GM23338 (cell line): ENCODE measurements at regions not wholly inside any gene's neighbourhood (a gene's known extent, or its start where the extent isn't known, plus 50 kb on each side); places are given as distances from the start of the nearest gene placed in this dataset.

ENCODE experiments used
- ATAC-seq: fragments of 200-7000 bp; cut with Tn5 transposase; 3 replicates; pipeline ENCODE4 v1.9.1; 2020
- DNase-seq: peaks from one replicate; pipeline ENCODE4 v3.0.0-alpha.2; 2015; ENCODE audit warnings: low spot score
- H2AFZ ChIP-seq: fragments of 200-600 bp; sonication (generic); 2 replicates; pipeline ENCODE4 v1.8.0; 2016; ENCODE audit warnings: antibody characterized with exemption, mild to moderate bottlenecking, moderate library complexity
- H3F3A ChIP-seq: fragments of 200-600 bp; sonication (generic); replicated peaks from 2 replicates; pipeline ENCODE4 v1.8.0; 2017; ENCODE audit warnings: antibody characterized with exemption, mixed run types, low read depth
- H3K27ac ChIP-seq: fragments of 200-600 bp; sonication (generic); 2 replicates; pipeline ENCODE4 v1.6.1; 2016; ENCODE audit warnings: low read depth
- H3K27me3 ChIP-seq: fragments of 200-600 bp; sonication (generic); 2 replicates; pipeline ENCODE4 v1.8.0; 2016; ENCODE audit warnings: mild to moderate bottlenecking, mixed run types, moderate library complexity; ENCODE audit not compliant: insufficient read depth
- H3K36me3 ChIP-seq: fragments of 200-600 bp; sonication (generic); 2 replicates; pipeline ENCODE4 v1.8.0; 2016; ENCODE audit warnings: mild to moderate bottlenecking; ENCODE audit not compliant: insufficient read depth
- H3K4me1 ChIP-seq: fragments of 200-600 bp; sonication (generic); 2 replicates; pipeline ENCODE4 v1.8.0; 2016; ENCODE audit warnings: mild to moderate bottlenecking, moderate library complexity; ENCODE audit not compliant: insufficient read depth
- H3K4me2 ChIP-seq: fragments of 200-600 bp; sonication (generic); 2 replicates; pipeline ENCODE4 v1.7.1; 2017; ENCODE audit warnings: mixed run types
- H3K4me3 ChIP-seq: fragments of 200-600 bp; sonication (generic); 2 replicates; pipeline ENCODE4 v1.6.1; 2016; ENCODE audit warnings: mixed run types
- H3K79me2 ChIP-seq: fragments of 200-600 bp; sonication (generic); replicated peaks from 2 replicates; pipeline ENCODE4 v1.8.0; 2017; ENCODE audit warnings: mild to moderate bottlenecking; ENCODE audit not compliant: insufficient read depth
- H3K9me2 ChIP-seq: fragments of 200-600 bp; sonication (generic); 2 replicates; pipeline ENCODE4 v1.8.0; 2017; ENCODE audit not compliant: insufficient read depth
- H4K20me1 ChIP-seq: fragments of 200-600 bp; sonication (generic); replicated peaks from 2 replicates; pipeline ENCODE4 v1.8.0; 2017; ENCODE audit warnings: mild to moderate bottlenecking; ENCODE audit not compliant: insufficient read depth
- H3K27ac Mint-ChIP-seq: 2 replicates; pipeline ENCODE4 v1.8.0; 2020; ENCODE audit warnings: inconsistent platforms, mild to moderate bottlenecking, moderate library complexity, mixed read lengths
- H3K27me3 Mint-ChIP-seq: 3 replicates; pipeline ENCODE4 v1.8.0; 2022; ENCODE audit warnings: low read depth, mild to moderate bottlenecking, moderate library complexity, mixed read lengths, inconsistent platforms; ENCODE audit not compliant: insufficient read depth, poor library complexity
- H3K36me3 Mint-ChIP-seq: 3 replicates; pipeline ENCODE4 v1.8.0; 2021; ENCODE audit warnings: low read depth, mild to moderate bottlenecking, inconsistent platforms, moderate library complexity, mixed read lengths
- H3K4me1 Mint-ChIP-seq: 3 replicates; pipeline ENCODE4 v1.8.0; 2020; ENCODE audit warnings: mild to moderate bottlenecking, inconsistent platforms, mixed read lengths
- H3K4me3 Mint-ChIP-seq: 3 replicates; pipeline ENCODE4 v1.8.0; 2021; ENCODE audit warnings: moderate library complexity, mild to moderate bottlenecking, inconsistent platforms, mixed read lengths
- H3K9me3 Mint-ChIP-seq: 3 replicates; pipeline ENCODE4 v1.8.0; 2020; ENCODE audit warnings: moderate library complexity, mild to moderate bottlenecking, inconsistent platforms, mixed read lengths
- POLR2AphosphoS5 ChIP-seq: IDR thresholded peaks from 2 replicates; pipeline ENCODE4 v1.6.1; 2016; ENCODE audit warnings: antibody characterized with exemption, low read depth
- TF ChIP-seq, protein P1 (sequence below): fragments of 250-450 bp; sonication (Bioruptor Pico); IDR thresholded peaks from 2 replicates; pipeline ENCODE4 v1.5.0; 2020; ENCODE audit warnings: mild to moderate bottlenecking, moderate library complexity
- TF ChIP-seq, protein P2 (sequence below), 2 experiments: fragments of 200-600 bp in 1 of 2; sonication (generic) in 1 of 2; conservative IDR thresholded peaks; 2 replicates each; pipeline versions ENCODE4 v1.5.1 to v1.6.1; 2016 to 2017; ENCODE audit warnings: antibody characterized with exemption in 2 of 2, low read depth in 2 of 2, mild to moderate bottlenecking in 2 of 2, moderate library complexity in 1 of 2

DNA sequence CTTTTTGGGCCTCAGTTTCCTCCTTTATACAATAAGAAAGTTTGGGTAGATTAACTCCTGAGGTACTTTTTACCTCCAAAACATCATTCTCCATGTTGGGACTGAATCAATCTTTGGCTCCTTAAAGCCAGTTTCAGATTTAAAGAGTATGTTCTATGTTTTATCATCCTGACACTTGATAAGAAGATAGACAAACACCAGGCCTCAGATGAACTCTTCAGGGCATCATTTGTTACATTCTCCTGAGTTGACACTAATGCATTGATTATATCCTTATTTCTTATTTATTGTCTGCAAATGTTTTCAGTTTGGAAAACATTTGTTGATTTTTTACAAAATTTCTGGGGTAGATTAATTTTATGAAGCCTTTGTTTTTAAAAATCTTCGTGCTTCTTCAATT is 102.7 kb upstream of the CCSER1 start (continued):
- TF ChIP-seq, protein P1, sequence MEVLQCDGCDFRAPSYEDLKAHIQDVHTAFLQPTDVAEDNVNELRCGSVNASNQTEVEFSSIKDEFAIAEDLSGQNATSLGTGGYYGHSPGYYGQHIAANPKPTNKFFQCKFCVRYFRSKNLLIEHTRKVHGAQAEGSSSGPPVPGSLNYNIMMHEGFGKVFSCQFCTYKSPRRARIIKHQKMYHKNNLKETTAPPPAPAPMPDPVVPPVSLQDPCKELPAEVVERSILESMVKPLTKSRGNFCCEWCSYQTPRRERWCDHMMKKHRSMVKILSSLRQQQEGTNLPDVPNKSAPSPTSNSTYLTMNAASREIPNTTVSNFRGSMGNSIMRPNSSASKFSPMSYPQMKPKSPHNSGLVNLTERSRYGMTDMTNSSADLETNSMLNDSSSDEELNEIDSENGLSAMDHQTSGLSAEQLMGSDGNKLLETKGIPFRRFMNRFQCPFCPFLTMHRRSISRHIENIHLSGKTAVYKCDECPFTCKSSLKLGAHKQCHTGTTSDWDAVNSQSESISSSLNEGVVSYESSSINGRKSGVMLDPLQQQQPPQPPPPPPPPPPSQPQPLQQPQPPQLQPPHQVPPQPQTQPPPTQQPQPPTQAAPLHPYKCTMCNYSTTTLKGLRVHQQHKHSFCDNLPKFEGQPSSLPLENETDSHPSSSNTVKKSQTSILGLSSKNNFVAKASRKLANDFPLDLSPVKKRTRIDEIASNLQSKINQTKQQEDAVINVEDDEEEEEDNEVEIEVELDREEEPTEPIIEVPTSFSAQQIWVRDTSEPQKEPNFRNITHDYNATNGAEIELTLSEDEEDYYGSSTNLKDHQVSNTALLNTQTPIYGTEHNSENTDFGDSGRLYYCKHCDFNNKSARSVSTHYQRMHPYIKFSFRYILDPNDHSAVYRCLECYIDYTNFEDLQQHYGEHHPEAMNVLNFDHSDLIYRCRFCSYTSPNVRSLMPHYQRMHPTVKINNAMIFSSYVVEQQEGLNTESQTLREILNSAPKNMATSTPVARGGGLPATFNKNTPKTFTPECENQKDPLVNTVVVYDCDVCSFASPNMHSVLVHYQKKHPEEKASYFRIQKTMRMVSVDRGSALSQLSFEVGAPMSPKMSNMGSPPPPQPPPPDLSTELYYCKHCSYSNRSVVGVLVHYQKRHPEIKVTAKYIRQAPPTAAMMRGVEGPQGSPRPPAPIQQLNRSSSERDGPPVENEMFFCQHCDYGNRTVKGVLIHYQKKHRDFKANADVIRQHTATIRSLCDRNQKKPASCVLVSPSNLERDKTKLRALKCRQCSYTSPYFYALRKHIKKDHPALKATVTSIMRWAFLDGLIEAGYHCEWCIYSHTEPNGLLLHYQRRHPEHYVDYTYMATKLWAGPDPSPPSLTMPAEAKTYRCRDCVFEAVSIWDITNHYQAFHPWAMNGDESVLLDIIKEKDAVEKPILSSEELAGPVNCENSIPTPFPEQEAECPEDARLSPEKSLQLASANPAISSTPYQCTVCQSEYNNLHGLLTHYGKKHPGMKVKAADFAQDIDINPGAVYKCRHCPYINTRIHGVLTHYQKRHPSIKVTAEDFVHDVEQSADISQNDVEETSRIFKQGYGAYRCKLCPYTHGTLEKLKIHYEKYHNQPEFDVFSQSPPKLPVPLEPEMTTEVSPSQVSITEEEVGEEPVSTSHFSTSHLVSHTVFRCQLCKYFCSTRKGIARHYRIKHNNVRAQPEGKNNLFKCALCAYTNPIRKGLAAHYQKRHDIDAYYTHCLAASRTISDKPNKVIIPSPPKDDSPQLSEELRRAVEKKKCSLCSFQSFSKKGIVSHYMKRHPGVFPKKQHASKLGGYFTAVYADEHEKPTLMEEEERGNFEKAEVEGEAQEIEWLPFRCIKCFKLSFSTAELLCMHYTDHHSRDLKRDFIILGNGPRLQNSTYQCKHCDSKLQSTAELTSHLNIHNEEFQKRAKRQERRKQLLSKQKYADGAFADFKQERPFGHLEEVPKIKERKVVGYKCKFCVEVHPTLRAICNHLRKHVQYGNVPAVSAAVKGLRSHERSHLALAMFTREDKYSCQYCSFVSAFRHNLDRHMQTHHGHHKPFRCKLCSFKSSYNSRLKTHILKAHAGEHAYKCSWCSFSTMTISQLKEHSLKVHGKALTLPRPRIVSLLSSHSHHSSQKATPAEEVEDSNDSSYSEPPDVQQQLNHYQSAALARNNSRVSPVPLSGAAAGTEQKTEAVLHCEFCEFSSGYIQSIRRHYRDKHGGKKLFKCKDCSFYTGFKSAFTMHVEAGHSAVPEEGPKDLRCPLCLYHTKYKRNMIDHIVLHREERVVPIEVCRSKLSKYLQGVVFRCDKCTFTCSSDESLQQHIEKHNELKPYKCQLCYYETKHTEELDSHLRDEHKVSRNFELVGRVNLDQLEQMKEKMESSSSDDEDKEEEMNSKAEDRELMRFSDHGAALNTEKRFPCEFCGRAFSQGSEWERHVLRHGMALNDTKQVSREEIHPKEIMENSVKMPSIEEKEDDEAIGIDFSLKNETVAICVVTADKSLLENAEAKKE (CRISPR knock-in tag), result no peak

DNA sequence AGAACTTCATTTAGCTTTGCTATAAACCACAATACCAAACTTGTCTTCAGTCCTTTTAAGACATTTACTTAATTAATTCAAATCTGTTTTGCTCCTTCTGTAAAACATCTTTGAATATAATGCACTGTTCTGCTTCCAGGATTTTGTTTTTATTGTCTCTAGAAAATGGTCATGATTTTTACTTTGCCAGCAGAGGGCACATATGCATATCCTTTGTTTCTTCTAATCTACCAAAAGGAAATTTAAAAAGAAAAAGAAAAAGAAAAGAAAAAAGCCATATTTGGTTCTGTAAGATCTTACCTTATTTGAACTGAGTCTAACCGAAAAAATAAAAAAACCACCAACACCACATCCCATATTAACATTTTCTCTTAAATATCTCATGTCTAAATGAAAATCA is 101.9 kb upstream of the CCSER1 start:
- H3K36me3 ChIP-seq, result no peaks in the 10 kb centered on the region
- H3K9me2 ChIP-seq, result no peaks in the 10 kb centered on the region
- Mint-ChIP-seq H3K4me3 (no peak overlapping the region), H3K27me3 (no peaks in the 10 kb centered on the region), H3K9me3 (no peaks in the 10 kb centered on the region), H3K4me1 (peaks cover 19% of the 10 kb centered on the region), H3K27ac (no peak overlapping the region), H3K36me3 (no peaks in the 10 kb centered on the region)
- H2AFZ ChIP-seq, result no peak overlapping the region
- H3K4me3 ChIP-seq, result no peak overlapping the region
- H3K4me1 ChIP-seq, result peaks cover 6% of the 10 kb centered on the region
- no peak overlapping the region for H3K4me2 ChIP-seq
- no peaks in the 10 kb centered on the region for H3F3A ChIP-seq
- ATAC-seq, result no peak
- no peak overlapping the region for H3K27ac ChIP-seq
- H4K20me1 ChIP-seq, result no peaks in the 10 kb centered on the region
- DNase-seq, result peak; percentile 39
- no peaks in the 10 kb centered on the region for H3K27me3 ChIP-seq
- no peaks in the 10 kb centered on the region for H3K79me2 ChIP-seq
- TF ChIP-seq, protein P2, sequence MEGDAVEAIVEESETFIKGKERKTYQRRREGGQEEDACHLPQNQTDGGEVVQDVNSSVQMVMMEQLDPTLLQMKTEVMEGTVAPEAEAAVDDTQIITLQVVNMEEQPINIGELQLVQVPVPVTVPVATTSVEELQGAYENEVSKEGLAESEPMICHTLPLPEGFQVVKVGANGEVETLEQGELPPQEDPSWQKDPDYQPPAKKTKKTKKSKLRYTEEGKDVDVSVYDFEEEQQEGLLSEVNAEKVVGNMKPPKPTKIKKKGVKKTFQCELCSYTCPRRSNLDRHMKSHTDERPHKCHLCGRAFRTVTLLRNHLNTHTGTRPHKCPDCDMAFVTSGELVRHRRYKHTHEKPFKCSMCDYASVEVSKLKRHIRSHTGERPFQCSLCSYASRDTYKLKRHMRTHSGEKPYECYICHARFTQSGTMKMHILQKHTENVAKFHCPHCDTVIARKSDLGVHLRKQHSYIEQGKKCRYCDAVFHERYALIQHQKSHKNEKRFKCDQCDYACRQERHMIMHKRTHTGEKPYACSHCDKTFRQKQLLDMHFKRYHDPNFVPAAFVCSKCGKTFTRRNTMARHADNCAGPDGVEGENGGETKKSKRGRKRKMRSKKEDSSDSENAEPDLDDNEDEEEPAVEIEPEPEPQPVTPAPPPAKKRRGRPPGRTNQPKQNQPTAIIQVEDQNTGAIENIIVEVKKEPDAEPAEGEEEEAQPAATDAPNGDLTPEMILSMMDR (conservative IDR thresholded peaks at IDR 0.05; ENCODE audit: low read depth in 2 of 2), result peak in 1 of 2 experiments; percentile 61; a peak in 3 of 4 replicates
- TF ChIP-seq POLR2AphosphoS5, result no peak
